GM06990 (cell line): ENCODE measurements at regions not wholly inside any gene's neighbourhood (a gene's known extent, or its start where the extent isn't known, plus 50 kb on each side); places are given as distances from the start of the nearest gene placed in this dataset.

Experiments
- DNase-seq: peaks from one replicate; pipeline ENCODE4 v3.0.0-alpha.2; 2011; ENCODE audit not compliant: insufficient read length; ENCODE audit errors: extremely low read depth
- H3K27me3 ChIP-seq: replicated peaks from 2 replicates; pipeline ENCODE4 v1.6.0; 2011; ENCODE audit warnings: low read length; ENCODE audit not compliant: control insufficient read depth, insufficient read depth
- H3K36me3 ChIP-seq: 2 replicates; pipeline ENCODE4 v1.5.1; 2011; ENCODE audit warnings: low read length; ENCODE audit not compliant: control insufficient read depth, insufficient read depth
- H3K4me3 ChIP-seq: replicated peaks from 2 replicates; pipeline ENCODE4 v1.5.1; 2011; ENCODE audit warnings: low read depth, mild to moderate bottlenecking, control low read depth, low read length
- TF ChIP-seq, protein P1 (sequence below): IDR thresholded peaks from 2 replicates; pipeline ENCODE4 v1.5.1; 2011; ENCODE audit warnings: low read length, control low read depth, mild to moderate bottlenecking, inconsistent platforms; ENCODE audit not compliant: insufficient read depth, poor library complexity, severe bottlenecking

- TF ChIP-seq, protein P1, sequence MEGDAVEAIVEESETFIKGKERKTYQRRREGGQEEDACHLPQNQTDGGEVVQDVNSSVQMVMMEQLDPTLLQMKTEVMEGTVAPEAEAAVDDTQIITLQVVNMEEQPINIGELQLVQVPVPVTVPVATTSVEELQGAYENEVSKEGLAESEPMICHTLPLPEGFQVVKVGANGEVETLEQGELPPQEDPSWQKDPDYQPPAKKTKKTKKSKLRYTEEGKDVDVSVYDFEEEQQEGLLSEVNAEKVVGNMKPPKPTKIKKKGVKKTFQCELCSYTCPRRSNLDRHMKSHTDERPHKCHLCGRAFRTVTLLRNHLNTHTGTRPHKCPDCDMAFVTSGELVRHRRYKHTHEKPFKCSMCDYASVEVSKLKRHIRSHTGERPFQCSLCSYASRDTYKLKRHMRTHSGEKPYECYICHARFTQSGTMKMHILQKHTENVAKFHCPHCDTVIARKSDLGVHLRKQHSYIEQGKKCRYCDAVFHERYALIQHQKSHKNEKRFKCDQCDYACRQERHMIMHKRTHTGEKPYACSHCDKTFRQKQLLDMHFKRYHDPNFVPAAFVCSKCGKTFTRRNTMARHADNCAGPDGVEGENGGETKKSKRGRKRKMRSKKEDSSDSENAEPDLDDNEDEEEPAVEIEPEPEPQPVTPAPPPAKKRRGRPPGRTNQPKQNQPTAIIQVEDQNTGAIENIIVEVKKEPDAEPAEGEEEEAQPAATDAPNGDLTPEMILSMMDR, result no peak
- Histone ChIP-seq H3K4me3 (no peak overlapping the region), H3K36me3 (no peaks in the 10 kb centered on the region), H3K27me3 (no peaks in the 10 kb centered on the region)
- DNase-seq, result no peak
These were observed 974.6 kb downstream of the TTLL7 start for GRCh38 chr1:83024251-83024767.

DNA sequence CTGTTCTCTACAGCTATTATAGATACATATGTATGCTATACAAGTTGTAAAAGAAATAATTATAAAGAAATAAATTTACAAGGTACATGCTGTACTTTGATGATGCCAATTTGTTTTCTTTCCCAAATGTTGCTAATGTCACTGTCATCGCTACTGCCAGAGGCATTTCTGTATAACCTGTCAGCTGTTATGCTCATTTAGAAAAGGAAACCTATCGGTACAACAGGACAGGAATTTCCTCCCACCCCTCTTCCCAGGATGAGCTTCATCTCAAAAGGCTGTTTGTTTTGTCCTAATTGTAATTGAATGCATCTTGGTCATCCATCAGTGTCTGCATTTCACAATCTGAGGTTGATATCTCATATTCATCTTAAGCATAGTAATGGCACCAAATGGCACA lies 975.7 kb downstream of the TTLL7 start:
- H3K27me3 ChIP-seq, result no peaks in the 10 kb centered on the region
- TF ChIP-seq, protein P1, result no peak
- no peak for DNase-seq
- H3K36me3 ChIP-seq, result no peaks in the 10 kb centered on the region
- no peak overlapping the region for H3K4me3 ChIP-seq

- TF ChIP-seq, protein P1, result no peak
- DNase-seq, result no peak
- no peak overlapping the region for H3K4me3 ChIP-seq
- H3K36me3 ChIP-seq, result no peaks in the 10 kb centered on the region
- H3K27me3 ChIP-seq, result no peaks in the 10 kb centered on the region
These were observed 976.7 kb downstream of the TTLL7 start for GRCh38 chr1:83022206-83022605.

GRCh38 chr1:83017701-83018100 lies 981.2 kb downstream of the TTLL7 start:
- TF ChIP-seq, protein P1, result no peak
- DNase-seq, result no peak
- no peaks in the 10 kb centered on the region for H3K27me3 ChIP-seq
- no peaks in the 10 kb centered on the region for H3K36me3 ChIP-seq
- H3K4me3 ChIP-seq, result no peak overlapping the region

- Histone ChIP-seq H3K4me3 (no peak overlapping the region), H3K36me3 (no peaks in the 10 kb centered on the region), H3K27me3 (no peaks in the 10 kb centered on the region)
- TF ChIP-seq, protein P1, result no peak
- DNase-seq, result no peak
These were observed 981.7 kb downstream of the TTLL7 start for GRCh38 chr1:83017276-83017675.

GRCh38 chr1:83016354-83016849 lies 982.5 kb downstream of the TTLL7 start:
- no peak for DNase-seq
- Histone ChIP-seq H3K36me3 (no peaks in the 10 kb centered on the region), H3K27me3 (no peaks in the 10 kb centered on the region), H3K4me3 (no peak overlapping the region)
- TF ChIP-seq, protein P1, result no peak
